ENCODE measurements at regions not wholly inside any gene's neighbourhood (a gene's known extent, or its start where the extent isn't known, plus 50 kb on each side); places are given as distances from the start of the nearest gene placed in this dataset.
"Not testable (repeated sequence)": the region's sequence is repeated elsewhere in the genome, so short reads cannot be mapped to it uniquely, and the experiment has no call there.

DNA sequence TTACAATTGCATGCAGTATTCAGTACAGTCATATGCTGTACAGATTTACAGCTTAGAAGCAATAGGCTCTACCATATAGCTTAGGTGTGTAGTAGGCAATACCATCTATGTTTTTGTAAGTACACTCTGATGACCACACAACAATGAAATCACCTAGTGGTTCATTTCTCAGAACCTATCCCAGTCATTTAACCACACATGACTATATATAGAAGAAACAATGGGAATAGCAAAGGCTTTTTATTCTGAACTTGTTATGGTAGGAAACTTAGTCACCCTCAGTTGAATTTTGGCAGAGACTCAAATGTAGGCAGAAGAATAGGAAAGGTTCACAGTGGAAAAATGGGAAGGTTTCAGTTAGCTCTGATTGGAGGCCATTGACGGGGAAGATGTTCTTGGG lies 1075.1 kb upstream of the MIR17HG start:
- DNase-seq, result no peak

DNA sequence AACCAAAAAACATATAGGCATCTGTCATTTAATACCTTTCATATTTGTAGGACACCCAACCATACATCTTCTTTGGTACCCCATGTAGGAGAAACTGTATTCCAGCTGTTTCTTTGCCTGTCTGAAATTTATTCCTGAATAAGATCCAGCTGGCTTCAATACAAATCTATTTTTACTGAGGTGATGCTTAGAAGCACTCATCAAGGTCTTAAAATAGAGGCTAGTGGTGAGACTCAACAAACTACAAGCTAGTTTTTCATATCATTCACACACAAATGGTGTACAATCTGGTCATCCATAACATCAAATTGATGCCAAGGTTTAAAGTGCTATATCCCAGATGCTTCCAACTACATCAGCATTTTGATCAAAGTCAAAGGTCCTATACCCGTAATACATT lies 1071.3 kb upstream of the MIR17HG start:
- DNase-seq, result no peak

DNA sequence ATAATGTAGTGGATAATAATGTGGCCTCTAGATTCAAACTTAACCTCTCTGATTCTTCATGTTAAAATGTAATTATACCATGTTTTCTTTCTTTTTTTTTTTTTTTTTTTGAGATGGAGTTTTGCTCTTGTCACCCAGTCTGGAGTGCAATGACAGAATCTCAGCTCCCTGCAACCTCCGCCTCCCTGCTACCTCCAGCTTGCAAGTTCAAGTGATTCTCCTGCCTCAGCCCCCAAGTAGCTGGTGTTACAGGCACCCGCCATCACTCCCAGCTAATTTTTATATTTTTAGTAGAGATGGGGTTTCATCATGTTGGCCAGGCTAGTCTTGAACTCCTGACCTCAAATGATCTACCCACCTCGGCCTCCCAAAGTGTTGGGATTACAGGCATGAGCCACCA lies 1069.3 kb upstream of the MIR17HG start:
- DNase-seq, result not testable (repeated sequence)

DNA sequence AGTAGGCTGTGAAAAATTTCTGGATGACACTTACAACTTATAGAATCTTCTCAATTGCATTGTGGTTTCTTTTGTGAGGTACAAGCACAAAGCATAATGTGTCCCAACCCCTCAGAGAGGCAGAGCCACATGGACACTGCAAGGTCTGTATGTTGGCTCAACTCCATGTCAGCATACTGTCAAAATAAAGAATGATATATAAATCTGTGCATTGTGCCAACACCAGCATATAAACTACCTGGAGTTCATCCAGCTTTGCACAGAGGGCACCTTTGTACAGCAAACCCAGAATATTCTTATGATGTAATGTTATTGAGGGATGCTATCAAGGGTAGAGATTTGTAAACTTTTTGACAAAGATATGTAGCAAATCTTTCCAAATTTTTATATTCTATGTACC lies 1065.8 kb upstream of the MIR17HG start:
- DNase-seq, result no peak

DNA sequence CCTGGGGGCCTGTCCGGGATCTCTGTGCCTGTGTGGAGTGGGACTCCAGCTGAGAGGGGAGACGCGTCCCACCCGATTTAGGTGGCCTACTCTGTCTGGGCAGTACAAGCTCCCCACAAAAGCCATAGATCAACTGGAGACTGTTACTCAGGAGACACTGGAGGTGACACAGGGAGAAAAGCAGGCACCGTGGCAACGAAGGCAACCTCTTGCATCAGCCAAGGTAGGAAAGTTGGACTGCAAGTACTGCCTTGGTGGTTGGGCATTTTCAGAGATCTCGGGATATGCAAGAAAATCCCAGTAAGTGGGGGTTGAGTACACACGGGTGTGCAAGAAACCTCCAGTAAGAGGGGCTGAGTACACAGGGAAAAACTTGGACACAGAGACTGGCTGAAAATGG lies 1060.0 kb upstream of the MIR17HG start:
- no peak for DNase-seq

DNA sequence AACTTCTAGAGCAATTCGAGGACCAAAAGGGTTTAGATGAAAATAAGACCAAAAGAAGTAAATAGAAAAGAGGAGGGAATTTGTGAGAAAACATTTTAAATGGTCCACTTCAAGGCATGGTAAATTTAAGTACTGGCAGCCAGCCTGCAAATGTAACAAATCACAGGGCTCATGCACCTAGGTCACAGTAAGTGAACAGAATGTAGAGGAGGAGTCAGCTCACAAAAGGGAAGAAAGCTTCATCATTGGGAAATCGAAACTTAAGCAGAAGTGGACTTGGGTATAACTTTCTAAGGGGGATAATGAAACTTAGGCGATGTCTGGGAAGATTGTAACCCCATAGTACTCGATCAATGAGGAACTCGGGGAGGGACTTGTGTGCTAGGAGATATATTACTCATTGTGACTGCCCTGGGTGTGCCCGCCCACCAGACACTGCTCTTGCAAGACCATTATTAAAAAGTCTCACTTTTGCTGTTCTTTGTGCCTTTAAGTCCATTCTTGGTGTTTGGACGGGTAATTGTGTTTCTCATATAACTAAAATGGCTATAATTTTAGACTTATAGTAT lies 1053.6 kb upstream of the MIR17HG start:
- no peak for DNase-seq

DNA sequence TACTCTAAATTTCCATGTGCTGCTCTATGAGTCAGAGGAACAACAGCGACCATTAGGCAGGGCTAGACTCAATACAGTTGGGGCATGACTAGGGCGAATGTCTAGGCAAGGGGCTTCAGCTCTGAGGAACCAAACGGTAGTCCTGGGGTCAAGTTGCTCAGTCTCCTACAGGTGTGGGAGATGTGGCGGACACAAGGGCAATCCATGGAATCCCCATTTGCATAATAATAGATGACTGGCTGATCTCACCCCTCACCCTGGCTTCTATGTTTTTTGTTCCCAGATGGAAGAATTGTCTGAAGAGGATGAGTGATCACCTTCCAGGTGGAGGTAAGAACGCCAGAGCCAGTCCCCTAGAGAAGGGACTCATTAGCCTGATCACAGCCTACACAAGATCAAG lies 1048.2 kb upstream of the MIR17HG start:
- no peak for DNase-seq

DNA sequence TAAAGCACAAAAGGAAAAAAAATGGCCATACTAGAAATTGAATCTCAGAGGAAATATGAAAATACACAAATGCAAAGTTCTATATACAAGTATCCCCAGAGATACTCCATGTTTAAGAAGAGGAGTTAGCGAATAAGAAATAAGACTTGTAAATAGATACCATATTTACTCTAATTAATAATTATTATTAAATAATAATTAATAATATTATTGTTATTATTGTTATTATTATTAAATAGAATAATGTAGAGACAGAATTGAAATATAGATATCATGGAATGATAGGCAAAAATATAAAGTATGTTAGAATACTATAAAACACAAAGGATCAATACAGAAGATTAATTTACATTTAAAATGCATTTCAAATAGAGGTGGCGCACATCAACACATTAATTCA lies 1047.5 kb upstream of the MIR17HG start:
- no peak for DNase-seq

DNA sequence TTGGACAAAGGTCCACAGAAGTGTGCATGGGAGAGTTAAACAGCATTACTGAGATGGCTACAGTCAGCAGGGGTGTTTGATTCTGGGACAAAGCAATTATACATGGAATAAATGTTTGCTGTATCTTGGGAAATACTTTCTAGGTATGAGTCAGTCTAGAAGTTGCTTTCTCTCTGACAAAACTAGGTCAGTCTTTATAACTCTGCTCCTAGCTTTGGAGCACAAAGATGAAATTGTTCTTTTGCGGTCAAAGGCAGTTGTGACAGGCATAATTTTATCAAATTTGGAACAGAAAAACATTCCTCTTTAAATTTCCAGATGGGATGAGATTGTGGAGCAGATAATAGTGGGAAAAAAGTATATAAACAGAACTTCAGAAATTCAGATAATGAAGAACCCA lies 1045.4 kb upstream of the MIR17HG start:
- no peak for DNase-seq

DNA sequence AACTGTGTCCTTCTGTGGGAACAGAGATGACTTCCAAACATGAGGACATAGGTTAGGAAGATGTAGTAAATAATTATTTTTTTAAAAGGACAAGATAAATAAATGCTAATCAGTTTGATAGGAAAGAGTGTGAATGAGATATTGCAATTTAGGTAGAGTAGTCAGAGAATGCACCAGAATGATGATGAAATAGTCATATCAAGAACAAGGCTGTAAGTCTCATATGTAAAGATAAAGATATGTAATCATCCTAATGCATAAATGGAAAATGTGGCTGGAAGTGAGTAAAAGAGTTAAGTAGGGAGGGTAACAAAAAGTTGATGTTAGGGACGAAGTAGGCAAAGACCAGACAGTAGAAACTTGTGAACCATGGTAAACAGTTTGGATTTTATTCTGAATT lies 1041.7 kb upstream of the MIR17HG start:
- no peak for DNase-seq

DNA sequence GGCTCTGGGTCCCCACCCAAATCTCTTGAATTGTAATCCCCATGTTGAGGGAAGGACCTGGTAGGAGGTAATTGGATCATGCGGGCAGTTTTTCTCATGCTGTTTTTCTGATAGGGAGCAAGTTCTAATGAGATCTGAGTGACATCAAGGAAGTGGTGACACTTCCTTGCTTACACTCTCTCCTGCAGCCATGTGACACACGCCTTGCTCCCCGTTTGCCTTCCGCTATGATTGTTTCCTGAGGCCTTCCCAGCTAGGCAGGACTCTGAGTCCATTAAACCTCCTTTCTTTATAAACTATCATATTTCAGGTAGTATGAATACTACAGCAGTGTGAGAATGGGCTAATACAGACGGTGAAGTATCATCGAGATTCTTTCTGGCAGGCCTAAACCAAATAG lies 1040.4 kb upstream of the MIR17HG start:
- no peak for DNase-seq

DNA sequence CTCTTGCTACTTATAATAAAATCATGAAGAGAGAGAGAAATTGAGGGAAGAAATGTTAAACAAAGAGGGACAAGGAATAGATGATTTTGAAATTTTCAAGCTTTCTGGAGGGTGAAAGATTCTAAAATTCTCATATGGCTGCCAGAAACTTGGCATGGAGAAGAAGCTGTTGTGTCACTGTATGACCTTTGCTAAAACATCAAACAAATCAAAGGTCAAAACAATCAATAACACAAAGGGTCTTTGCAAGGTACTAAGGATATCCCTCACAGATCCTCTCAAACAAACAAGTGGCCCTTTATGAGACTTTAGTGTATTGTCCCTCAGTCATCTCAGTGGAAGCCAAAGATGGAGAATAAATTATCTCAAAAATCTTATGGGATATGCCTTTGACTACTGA lies 1039.2 kb upstream of the MIR17HG start:
- DNase-seq, result no peak

DNA sequence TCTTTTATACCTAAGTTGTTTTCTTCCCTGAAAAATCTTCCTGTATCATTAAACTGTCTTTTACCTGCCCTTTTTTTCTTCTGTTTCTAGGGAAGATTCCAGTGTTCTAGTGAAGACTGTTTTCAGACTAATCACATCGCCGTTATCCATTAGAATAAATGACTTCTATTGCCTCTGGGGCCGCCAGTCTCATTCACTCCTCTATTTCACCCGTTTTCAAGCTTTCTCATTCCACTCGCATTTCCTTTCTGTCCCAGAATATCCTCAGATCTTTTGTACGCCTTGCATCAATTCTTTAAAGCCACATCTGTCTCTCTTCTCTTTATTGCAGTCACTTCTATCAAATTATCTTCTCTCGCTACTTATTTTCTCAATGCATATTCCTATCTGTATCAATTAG lies 1035.6 kb upstream of the MIR17HG start:
- no peak for DNase-seq

DNA sequence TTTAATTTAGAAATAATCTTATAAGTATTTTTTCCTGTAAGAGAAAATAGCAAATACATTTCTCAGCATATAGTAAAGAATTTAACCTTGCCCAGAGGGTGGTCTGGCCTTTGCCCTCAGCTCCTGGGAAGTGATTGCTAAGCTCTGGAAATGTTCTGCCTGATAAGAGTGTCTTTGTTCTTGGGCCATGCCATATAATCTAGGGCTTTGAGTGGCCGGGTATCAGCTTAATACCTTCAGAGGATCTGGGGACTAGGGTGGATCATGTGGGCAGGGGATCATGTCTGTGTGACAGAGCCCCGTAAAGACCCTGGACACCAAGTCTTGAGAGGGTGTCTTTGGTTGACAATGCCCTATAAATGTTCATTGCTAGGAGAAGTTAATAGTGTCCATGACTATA lies 1032.4 kb upstream of the MIR17HG start:
- DNase-seq, result no peak

DNA sequence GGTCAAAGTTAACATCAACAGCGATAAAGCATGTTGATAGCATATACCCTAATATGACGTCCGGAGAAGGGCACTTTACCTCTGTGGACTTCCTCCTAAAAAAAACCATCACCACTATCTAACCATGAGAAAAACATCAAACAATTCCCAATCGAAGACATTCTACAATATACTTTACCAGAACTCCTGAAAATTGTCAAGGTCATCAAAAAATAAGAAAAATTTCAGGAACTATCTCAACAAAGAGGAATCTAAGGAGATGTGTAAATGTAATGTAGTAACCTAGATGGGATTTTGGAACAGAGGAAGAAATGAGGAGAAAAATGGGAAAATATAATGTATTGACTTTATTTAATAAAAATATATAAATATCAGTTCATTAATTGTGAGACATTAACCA lies 1026.8 kb upstream of the MIR17HG start:
- no peak for DNase-seq

DNA sequence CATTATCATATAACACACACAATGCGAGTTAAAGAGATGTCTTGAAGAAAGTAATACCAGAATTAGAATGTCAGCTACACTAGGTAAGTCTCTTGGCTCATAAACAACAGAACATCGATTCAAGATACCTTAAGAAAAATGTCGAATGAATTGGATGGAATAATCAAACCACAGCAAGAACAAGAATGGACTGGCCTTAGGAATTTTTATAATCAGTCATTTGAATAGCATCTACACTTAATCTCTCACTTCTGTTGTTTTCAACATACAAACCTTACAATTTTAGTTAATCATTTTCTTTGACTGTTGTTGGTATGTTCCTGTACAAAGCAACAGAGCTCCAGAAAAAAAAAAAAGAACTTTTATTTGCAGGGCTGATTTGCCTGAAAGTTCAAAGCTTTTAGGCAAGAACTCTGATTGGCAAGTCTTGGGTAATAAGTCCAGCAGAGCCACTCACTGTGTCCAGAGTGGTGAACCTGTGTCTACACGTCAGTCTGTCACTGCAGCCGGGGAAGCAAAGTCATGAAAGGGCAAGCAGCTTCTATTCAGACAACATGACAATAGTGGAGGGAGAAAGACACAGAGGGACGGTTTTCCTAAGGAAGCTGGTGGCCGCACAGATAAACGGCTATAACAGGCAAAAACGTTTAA lies 1026.1 kb upstream of the MIR17HG start:
- DNase-seq, result no peak

DNA sequence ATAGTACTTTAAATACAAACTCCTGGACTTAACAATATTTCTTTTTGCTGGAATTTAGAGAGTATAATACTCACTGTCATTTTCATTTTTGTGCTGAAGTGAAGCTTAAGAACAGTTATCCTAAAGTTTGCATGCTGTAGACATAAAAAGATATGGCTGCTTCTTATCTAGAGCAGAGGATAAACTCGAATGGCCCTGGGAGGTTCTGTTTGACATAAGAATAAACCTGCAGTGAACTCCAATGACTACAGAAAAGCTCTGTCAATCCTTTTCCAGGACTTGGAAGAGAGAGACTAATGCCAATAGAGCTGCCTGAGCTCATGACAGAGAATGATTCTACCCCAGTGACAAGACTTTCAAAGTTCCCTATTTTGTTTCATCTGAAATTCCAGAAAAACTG lies 1017.8 kb upstream of the MIR17HG start:
- DNase-seq, result no peak

DNA sequence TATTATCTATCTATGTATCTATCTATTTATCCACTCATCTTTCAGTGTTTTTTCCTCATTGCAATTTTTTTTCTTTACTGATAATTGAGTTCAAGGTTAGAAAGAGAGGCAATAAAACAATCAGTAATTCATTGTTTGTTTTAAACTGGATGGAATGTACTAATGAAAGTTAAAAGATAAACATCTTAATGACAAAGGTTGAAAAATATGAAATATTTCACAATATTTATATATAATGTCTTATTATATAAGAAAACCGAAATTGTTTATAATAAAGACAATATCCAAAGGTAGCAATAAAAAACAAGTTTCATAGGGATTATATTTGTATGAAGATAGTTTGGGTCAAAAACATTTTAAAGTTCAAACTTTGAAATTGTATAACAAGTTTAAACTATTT lies 1015.5 kb upstream of the MIR17HG start:
- DNase-seq, result no peak

DNA sequence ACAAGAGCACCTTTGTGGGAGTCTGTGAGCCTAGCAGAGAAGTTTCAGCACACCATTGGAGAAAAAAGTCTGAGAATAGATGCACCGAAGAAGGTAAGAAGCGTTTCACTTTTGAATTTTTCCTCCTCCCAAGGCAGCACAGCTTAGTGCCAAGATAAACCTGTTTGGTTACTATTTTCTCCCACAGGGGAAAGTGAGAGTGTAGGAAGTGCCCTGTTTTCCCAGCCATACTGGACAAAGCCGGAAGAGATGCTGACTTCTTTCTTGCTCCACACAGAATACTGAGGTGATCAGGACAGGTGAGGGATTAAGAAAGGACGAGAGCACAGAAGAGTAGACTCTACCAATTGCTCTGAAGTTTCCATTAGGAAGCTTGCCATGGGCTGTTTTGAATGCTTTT lies 1011.0 kb upstream of the MIR17HG start:
- no peak for DNase-seq

DNA sequence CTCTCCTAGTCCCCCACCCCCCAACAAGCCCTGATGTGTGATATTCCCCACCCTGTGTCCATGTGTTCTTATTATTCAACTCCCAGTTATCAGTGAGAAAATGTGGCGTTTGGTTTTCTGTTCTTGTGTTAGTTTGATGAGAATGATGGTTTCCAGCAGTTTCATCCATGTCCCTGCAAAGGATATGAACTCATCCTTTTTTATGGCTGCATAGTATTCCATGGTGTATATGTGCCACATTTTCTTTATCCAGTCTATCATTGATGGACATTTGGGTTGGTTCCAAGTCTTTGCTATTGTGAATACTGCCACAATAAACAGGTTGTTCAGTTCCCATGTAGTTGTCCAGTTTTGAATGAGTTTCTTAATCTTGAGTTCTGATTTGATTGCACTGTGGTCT lies 1006.1 kb upstream of the MIR17HG start:
- not testable (repeated sequence) for DNase-seq

DNA sequence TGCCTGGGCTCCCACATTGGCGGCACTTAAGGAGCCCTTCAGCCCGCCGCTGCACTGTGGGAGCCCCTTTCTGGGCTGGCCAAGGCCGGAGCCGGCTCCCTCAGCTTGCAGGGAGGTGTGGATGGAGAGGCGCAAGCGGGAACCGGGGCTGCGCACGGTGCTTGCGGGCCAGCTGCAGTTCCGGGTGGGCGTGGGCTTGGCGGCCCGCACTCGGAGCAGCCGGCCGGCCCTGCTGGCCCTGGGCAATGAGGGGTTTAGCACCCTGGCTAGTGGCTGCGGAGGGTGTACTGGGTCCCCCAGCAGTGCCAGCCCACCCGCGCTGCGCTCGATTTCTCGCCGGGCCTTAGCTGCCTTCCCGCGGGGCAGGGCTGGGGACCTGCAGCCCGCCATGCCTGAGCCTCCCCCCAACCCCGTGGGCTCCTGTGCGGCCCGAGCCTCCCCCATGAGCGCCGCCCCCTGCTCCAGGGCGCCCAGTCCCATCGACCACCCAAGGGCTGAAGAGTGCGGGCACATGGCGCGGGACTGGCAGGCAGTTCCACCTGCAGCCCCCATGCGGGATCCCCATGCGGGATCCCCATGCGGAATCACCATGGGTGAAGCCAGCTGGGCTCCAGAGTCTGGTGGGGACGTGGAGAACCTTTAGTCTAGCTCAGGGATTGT lies 998.9 kb upstream of the MIR17HG start:
- not testable (repeated sequence) for DNase-seq

DNA sequence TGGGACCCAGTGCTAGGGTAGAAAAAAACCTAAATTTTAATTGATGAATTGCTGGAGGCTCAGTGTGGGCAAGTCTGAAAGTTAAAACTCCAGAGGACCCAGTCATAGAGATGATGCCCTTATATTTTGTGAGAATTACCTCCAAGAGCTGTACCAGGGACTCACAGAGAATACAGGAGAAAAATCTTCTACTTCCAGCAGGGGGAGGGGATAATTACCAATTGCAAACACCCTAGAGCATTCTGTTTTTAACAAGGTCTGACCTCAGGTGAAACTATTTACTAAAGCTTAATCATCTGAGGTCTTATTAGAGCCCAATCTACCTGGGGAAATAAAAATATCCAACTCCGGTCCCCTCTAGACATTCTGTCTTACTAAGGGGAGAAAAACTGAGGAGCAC lies 994.7 kb upstream of the MIR17HG start:
- no peak for DNase-seq

DNA sequence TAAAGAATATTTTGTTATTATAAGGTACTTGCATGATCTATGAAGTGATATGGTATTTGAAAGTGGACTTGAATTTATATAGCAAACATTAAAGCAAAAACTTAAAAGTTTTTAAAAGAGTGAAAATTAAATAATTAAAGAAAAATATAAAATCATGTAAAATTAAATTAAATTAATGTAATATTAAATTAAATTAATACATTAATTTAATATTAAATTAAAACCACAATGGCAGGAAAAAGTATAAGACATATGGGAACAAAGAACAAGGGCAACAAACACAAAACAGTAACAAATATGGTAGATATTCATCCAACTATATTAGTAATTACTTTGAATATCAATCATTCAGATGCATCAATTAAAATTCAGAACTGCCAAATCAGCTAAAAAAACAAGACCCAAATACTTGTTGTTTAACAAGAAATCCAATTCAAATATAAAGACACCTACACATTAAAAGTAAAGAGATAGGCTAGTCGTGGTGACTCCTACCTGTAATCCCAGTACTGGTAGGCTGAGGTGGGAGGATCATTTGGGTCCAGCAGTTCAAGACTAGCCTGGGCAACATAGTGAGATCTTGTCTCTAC lies 992.2 kb upstream of the MIR17HG start:
- no peak for DNase-seq

DNA sequence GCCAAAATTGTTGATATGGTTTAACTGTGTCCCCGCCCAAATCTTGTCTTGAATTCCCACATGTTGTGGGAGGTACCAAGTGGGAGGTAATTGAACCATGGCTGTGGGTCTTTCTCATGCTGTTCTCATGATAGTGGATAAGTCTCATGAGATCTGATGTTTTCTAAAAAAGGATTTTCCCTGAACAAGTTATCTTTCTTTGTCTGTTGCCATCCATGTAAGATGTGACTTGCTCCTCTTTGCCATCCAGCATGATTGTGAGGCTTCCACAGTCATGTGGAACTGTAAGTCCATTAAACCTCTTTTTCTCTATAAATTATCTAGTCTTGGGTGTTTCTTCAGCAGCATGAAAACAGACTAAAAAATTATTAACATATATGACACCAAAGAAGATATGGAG lies 986.7 kb upstream of the MIR17HG start:
- DNase-seq, result no peak

Measured in skin of body (tissue), 1 donor.